HEK293T (cell line): ENCODE measurements at regions not wholly inside any gene's neighbourhood (a gene's known extent, or its start where the extent isn't known, plus 50 kb on each side); places are given as distances from the start of the nearest gene placed in this dataset.

Source experiments
- BHLHE40 ChIP-seq: fragments of 450-650 bp; IDR thresholded peaks from 2 replicates; pipeline ENCODE4 v1.6.1; 2016; ENCODE audit warnings: mild to moderate bottlenecking, moderate library complexity, borderline replicate concordance
- ELF4 ChIP-seq: fragments of 450-650 bp; IDR thresholded peaks from 2 replicates; pipeline ENCODE4 v1.6.1; 2017; ENCODE audit warnings: antibody characterized with exemption
- FOXA1 ChIP-seq: fragments of 450-650 bp; IDR thresholded peaks from 2 replicates; pipeline ENCODE4 v1.6.1; 2016; ENCODE audit warnings: mild to moderate bottlenecking
- FOXM1 ChIP-seq: fragments of 450-650 bp; IDR thresholded peaks from 2 replicates; pipeline ENCODE4 v1.6.1; 2017; ENCODE audit warnings: mild to moderate bottlenecking, borderline replicate concordance
- LEF1 ChIP-seq: fragments of 450-650 bp; IDR thresholded peaks from 2 replicates; pipeline ENCODE4 v1.6.1; 2017; ENCODE audit warnings: mild to moderate bottlenecking, borderline replicate concordance
- SP1 ChIP-seq: fragments of 450-650 bp; IDR thresholded peaks from 2 replicates; pipeline ENCODE4 v1.6.1; 2017
- SUZ12 ChIP-seq: fragments of 450-650 bp; IDR thresholded peaks from 2 replicates; pipeline ENCODE4 v1.6.1; 2016; ENCODE audit warnings: mild to moderate bottlenecking
- TARDBP ChIP-seq: fragments of 450-650 bp; IDR thresholded peaks from 2 replicates; pipeline ENCODE4 v1.6.1; 2016

DNA sequence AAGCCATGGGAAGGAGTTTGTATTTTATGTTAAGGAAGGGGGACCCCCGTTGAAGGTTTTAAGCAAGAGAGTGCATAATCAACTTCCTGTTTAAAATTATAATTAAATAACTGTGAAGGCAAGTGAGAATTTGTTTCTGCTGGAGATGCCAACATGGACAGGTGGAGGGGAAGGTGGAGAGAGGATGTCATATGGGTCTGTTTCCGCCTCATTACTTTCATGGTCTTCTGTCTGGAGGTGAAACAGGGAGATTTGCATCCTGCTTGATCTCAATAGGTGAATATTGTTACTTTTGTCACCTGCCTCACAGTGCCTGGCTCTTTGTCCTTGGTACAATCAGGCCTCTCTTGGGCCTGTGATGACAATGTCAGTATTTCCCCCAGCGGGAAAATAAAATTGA lies 300.6 kb upstream of the LMCD1 start:
- no peak for TF ChIP-seq SUZ12
- TF ChIP-seq FOXM1 = no peak
- TF ChIP-seq SP1 = no peak
- no peak for TF ChIP-seq BHLHE40
- no peak for TF ChIP-seq ELF4
- TF ChIP-seq FOXA1 = no peak
- TF ChIP-seq LEF1 = no peak
- TF ChIP-seq TARDBP = no peak
